ENCODE measurements at regions not wholly inside any gene's neighbourhood (a gene's known extent, or its start where the extent isn't known, plus 50 kb on each side); places are given as distances from the start of the nearest gene placed in this dataset.

DNA sequence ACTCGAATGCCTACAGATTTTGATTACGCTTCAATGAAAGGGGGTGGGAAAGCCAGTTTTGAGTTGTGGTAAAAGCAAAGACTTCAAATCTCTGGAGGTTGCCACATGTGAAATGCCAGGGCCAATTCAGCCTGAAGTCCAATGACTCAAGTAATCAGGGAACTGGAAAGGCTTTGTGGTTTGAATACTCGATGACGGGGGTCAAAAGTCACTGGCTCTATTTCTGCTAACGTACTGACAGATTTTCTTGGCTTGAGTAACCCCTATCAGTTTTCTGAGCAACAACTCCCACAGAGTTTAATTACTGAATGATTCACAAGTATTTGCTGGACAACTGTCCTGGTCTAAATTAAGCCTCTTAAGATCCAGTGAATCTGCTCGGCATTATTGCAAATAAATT is 152.2 kb downstream of the SIPA1L2 start:
- DNase-seq (ENCODE audit: low read depth in 3 of 3) = no peak

DNA sequence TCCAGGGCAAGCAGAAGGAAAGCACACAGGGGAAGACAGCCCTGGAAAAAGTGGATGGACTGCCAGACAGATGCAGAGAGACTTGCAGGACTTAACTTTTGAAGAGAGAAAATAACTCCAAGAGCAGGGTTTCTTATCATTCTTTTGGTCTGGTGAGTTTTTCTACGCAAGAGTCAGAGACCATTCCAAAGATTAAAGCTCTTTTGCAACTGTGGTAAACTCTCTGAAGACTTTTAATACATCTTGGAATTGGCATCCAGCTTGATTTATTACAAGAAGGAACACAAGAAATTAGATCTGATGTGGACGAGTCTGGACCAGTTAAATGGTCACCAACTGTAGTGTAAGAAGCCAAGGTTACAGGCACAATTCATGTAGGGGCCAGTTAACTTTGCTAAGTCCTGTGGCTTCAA is 153.4 kb downstream of the SIPA1L2 start:
- no peak for DNase-seq (ENCODE audit: low read depth in 3 of 3)

DNA sequence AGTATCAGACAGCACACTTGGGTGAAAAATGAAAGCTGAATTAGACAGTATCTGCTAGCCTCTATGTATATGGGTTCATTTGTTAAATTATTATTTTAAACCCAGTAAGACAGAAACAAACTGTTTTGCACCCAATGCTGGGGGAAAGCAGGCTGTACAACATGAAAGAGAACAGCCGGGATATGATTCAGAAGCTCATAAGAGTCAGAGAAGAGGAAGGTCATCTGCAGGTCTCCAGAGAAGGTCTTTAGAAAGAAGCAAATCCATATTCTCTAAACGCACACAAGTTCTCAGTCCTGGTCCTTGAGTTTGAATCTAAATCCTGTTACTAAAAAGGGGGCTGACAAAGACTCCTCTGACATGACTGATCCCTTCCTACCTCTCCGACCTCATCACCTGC is 155.1 kb downstream of the SIPA1L2 start:
- DNase-seq (ENCODE audit: low read depth in 3 of 3) = no peak

DNA sequence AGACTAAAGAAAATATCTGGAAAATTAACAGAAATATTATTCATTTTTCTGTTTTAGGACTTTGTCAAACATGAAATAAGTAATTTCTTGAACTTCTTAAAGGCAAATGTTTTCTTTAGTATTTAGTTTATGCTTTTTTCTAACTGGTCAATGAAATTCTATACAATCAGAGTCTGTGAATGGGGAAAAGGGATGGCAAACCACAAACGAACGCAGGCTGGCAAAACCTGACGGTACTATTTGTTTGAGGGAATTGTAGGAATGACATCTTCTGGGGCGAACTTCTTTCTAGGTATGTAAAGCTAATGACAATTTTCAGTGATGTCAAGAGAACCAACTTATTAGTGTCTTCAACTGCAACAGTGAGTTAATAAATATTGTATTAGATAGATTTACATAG is 156.0 kb downstream of the SIPA1L2 start:
- no peak for DNase-seq (ENCODE audit: low read depth in 3 of 3)

DNA sequence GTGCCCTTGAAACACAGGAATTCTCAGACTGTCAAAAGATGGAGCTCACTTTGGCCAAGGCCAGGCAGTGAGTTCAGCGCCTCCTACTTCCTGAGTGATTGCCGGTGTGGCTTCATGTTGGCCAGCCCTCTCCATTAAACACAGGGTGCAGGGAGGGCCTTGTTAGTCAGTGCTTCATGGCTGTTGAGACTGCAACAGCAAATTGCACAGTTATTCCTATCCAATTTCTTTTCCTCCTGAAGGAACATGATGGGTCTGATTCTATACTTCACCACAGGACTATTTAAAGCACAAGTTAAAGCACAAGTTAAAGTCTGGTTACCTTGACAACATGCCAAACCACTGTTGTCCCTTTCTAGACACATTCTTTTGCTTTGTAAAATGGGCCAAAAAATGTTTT is 156.6 kb downstream of the SIPA1L2 start:
- DNase-seq (ENCODE audit: low read depth in 3 of 3) = no peak

DNA sequence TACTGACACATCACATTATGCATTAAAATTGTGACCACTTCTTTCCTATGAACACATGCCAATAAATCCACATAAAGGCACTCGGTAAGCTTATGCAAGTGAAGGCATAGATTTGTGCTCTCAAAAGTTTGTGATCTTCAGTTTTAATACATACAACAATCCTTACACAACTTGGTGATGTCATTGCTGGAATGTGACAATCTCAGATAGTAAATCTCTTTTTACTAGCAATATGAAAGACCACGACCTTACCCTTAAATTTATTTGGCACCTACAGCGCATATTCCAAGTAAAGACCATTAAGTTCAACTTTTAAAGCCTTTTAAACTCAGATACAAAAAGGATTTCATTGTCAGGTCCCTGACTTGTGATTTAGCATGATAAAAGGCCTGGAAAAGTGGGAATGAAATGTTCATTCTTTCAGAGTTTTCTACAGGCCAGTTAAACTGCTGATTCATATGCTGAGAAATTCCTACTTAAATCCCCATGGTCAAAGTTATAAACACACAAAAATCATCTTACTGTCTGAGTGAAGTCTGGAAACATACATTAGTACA is 157.4 kb downstream of the SIPA1L2 start:
- DNase-seq (ENCODE audit: low read depth in 3 of 3) = no peak

DNA sequence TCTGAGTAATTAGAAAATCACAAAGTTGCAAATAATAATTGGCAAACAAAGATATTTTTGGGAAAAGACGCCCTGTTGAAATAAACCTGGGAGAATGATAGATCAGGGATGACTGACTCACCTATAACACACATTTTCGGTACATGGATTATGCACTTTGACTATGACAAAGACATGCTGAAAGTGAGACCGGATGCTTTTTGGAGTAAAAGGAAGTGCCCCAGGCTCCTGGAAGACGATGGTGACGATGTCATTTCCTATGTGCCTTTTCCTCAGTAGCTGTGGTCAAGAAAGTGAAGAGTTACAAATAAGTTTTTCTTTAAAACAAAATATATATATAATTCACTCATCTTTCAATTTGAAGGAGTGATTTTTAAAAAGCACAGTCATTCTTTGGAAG is 158.7 kb downstream of the SIPA1L2 start:
- no peak for DNase-seq (ENCODE audit: low read depth in 3 of 3)

DNA sequence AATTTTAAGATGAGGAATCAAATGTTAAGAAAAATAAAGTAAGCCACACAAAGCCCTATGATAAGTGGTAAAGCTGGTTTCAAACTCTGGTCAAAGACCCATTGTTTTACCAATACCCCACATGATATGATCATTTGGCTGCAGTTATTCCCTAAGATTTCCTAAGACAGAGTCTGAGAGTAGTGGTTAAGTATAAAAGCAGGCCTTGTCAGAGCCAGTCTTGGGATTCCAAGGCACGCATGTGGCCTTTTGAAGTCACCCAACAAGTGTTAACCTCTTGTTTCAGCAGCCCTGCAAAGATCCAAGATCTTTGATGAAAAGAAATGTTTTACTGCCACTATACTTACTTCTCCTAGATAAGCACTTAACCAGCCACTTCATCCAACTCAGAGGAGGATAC is 159.2 kb downstream of the SIPA1L2 start:
- DNase-seq (ENCODE audit: low read depth in 3 of 3) = no peak

DNA sequence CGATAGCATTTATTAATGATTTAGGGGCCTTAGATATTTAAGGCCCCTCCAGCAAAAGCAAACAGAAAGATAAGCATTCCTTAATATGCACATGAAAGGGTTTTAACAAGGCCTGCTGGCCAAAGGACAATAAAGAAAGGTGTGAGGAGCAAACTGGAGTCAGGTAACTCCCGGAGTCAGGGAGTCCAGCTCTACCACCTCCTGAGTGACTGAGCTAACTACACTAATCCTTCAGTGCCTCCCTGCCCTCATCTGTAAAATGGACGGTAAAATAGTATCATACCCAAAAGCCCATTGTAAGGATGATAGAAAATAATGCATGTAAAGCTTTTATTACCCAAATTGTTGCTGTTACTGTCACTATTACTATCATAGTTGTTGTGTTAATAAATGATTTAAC is 161.7 kb downstream of the SIPA1L2 start:
- DNase-seq (ENCODE audit: low read depth in 3 of 3) = no peak

DNA sequence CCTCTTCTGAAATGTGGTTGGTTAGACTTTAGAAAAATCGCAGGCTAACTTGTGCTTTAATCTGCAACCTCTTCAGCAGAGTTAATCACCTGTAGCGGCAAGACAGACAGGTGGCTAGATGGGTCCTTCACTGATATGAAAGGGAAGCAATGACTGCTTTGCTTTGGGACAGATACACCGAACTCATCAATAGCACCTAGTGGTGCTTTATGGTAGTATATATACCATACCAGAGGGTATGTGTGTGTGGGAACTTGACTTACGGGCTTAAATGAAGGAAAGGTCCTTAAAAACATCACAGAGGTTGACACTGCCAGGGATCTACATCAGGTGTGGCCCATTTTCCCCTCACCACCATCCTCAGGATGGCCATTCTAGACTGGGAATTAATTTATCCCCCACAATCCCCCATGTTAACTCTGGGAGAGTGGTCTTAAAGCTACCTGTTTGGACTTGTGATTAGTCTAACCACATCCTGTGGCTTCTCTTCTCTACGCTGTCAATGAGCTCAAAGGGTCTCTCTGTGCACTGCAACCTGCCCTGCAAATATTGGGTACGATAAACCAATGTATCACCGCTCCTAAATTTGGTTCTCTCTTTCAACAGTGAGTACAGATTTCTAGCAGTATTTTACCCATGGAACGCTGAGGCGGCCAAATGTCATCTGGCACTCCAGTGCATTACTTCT is 162.7 kb downstream of the SIPA1L2 start:
- DNase-seq (ENCODE audit: low read depth in 3 of 3) = no peak

DNA sequence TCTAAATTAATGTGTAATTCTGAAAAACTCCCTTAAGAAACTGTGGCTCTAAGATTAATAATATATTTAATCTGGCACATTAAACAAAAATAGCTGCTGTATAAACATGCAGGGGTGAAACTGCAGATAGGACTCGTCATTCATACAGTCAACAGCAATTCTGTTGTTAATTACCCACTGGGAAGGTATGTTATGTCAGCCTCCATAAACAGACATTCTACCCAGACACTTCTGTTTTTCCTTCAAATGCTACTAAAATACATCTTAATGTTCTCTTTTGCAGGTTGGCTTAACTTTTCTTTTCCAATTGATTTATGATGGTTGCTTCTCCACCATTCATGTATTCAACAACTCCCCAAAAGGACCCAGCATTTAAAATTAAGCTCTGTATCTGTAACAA is 165.6 kb downstream of the SIPA1L2 start:
- no peak for DNase-seq (ENCODE audit: low read depth in 3 of 3)

DNA sequence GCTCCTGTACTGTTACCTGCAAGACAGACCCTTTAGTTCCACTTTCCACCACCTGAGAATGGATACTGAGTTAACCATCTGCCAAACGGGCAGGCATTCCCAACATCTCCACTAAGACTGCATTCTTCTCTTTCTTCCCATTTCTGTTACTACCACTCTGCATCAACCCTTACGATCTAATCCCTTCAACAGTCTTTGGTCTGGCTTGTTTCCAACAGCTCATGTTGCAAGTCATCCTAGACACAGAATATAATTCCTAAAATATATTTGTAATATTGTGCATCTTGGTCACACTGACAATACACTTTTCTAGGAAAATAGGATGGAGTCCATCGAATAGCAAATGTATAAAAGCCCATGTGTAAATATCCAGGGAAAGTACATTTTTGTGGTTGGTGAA is 166.7 kb downstream of the SIPA1L2 start:
- DNase-seq (ENCODE audit: low read depth in 3 of 3) = no peak

DNA sequence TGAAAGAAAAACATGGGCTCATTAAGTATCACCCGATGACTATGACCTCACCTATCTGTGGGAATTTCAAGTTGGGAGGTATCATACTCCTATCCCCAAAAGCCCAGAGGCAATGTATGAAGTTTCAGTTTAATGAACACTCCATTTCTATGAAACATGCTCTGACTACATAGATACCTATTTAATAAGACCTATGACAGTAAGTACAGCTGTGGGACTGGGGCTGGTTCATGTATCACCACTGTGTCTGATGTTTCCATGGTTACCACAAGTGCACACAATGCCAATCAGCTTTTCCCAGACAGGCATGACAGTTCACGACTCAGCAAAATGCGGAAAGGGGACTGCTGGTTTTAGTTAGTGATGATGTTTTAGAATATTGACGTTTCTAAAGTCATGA is 167.7 kb downstream of the SIPA1L2 start:
- DNase-seq (ENCODE audit: low read depth in 3 of 3) = no peak

DNA sequence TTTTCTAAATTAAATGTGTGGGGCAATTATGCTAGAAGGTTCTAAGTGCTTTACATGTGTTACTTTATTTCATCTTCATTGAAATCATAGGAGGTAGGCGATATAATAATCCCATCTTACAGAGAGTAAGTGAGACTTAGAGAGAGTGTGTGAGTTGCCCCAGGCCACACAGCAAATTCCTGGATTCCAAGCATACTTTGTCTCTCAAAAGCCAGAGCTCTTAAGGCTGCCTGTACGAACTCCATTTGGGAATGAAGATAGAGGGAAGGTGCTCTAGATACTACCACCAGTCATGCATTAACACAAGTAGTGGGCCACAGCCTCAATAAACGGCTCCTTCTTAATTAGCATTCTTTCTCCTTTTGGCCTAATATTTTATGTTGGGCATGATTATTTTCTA is 170.1 kb downstream of the SIPA1L2 start:
- no peak for DNase-seq (ENCODE audit: low read depth in 3 of 3)

DNA sequence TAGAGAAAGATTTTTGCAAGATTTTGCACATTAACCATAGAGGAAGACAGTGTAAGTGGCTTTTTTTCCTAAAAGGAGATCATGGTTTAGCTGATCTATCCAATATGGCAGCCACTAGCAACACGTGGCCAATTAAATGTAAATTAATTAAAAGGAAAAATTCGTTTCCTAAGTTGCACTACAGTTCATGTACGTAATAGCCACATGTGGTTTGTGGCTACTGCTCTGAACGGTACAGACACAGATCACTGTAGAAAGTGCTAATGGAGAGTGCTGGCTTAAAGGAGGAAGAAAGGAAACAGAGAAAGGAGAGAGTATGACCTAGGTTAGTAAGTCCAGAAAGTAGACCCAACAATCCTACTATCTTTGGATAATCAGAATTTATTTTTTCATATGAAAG is 170.8 kb downstream of the SIPA1L2 start:
- DNase-seq (ENCODE audit: low read depth in 3 of 3) = no peak

DNA sequence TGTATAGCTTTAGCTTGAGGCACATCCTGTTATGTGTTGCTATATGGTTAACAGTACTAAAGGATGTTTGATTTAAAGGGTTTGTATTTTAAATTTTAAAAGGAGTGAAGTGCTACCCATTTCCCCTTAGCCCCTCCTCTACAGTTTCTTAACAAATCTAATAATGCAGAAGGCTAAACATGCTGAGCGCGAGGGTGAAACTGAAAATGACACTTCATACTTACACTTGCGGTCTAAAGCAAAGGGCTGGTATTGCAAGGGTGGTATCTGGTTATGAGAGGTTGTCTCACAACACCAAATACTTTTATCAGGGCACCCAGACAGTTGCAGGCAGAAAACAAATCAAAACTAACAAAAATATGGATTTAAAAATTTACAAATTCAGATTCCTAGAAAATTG is 172.3 kb downstream of the SIPA1L2 start:
- DNase-seq (ENCODE audit: low read depth in 3 of 3) = no peak

DNA sequence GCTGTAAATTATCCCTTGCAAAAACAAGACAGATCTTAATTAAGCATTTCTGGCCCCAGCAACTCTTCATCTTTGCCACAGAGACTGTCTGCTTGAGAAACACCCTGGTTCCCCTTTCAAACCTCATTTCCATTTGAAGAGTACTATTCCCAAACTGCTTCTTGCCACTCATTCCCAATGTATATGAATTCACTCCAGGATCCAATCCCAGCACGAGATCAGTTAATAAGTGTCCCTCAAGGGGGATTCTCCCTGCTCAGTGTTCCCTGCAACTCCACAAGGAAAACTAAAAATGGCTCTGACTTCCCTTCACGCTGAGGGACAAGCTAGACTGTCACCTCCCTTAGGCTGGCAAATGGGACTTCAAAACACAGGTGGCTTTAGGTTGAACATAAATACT is 173.2 kb downstream of the SIPA1L2 start:
- DNase-seq (ENCODE audit: low read depth in 3 of 3) = no peak

DNA sequence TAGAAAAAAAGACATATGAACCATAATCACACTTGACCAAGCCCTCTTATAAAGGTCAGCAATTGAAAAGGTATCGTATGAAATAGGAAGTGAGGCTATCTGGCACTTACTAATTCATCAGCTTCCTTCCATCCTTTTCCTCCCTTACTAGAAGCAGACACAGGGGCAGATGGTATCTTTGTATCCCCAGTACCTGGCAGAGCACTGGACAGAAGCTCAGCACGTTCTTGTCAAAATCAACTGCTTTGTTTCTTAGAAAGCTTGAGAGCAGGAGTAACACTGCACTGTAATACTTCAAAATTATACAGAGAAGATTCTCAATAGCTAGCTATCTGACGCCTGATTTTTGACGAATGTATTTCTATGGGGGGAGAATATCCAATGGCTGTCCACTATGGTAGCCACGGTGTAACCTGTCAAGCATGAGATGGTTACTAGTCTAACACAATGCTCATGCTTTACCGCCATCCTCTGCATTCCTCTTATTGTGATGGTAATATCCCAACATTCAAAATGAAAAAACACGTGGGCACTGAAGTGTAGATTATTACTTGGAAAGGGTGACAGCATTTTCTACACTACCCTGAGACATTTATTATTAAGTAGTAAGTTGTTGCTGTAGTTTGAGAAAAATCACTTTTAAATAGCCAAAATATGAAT is 175.6 kb downstream of the SIPA1L2 start:
- DNase-seq (ENCODE audit: low read depth in 3 of 3) = no peak

DNA sequence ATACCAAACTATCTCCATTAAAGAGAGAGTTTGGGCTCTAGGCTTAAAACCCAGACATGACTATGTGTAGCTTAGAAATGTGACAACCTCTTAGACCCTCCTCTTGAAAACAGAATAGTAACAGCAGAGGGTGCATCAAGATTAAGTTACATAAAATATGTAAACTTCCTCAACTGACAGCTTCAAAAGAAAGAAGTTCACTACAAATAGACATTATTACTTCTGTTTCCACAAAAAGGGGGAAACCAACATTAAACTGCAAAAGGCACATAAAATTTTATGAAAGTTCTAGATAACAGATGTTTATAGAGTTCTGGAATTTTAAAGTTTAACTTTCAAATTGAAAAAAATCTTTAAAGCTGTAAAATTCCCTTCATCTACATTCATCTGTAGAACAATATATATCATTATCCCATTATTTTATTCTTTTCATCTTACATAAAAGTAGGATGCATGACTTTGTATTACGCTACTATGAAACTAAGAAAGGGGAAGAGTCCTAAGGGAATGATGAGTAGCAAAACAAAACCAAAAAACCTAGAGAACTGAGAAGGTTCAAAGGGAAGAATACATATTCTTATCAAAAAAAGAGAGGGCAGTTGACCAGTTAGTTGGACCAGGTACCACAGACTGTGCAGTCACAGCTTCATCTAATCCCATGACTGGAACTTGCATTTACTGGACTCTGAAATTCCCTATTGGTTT is 177.0 kb downstream of the SIPA1L2 start:
- DNase-seq (ENCODE audit: low read depth in 3 of 3) = no peak

DNA sequence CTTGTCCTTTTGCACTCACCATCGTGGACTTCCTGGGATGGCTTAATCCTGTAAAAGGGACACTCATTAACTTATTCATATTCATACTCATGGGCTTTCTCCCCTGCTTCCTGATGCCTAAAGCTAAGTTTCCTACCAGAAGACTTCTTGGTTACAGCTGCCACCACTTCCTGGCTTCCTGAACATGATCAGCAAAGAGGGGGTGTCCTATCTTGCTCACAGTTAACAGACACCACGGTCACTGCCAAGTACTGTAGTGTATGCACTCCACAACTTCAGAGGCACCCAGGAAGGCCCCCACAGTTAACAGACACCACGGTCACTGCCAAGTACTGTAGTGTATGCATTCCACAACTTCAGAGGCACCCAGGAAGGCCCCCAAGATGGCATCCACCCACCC is 177.8 kb downstream of the SIPA1L2 start:
- DNase-seq (ENCODE audit: low read depth in 3 of 3) = no peak

DNA sequence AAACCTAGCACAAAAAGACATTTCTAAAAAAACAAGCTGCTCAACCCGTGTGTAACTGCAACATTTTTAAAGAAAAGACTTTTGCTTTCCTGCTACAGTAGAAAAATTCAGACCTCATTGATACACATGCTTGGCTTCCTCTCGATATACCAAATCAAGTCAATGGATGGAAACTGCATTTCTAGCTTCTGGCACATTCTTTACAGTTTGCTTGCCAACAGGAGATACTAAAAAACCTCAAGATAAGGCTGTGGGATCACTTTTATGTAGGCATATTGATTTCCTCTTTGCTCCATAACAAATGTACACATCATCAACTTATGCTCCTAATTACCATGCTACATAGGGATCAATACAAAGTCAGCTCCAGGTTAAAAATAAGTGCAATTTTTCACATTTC is 178.4 kb downstream of the SIPA1L2 start:
- no peak for DNase-seq (ENCODE audit: low read depth in 3 of 3)

DNA sequence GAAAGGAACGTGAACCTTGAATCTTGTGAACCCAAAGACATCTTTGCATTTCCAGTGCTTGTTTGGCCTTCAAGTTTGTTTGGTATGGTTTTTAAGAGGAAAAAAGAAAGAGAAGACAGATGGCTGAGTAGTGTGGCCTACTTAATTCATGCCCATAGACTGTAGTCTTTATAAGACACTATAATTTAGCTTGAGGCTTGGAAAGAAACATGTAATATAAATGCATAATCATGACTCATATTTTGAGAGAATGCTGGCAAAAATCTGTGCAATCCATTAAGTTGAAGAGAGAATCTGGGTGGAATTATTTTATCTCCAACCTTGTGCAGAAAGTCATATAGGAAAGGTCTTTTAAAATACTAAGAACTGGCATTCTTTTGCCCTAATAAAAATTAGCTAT is 179.3 kb downstream of the SIPA1L2 start:
- no peak for DNase-seq (ENCODE audit: low read depth in 3 of 3)

DNA sequence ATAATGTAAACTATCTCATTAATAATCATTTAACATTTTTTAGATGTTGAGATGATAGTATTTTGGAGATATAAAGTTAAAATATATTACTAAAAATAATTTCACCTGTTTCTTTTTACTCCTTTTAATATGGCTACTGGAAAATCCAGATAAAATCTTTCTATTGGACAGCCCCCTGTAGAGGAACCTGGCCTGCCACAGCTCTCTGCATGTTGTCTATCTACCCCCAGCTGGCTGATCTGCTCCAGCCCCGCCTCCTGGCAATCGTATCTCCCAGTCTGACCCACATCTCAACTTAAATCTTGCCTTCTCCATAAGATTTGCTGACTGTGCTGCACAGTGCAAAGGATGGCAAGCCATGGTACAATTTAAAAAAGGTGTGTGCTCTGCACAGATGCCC is 182.8 kb downstream of the SIPA1L2 start:
- no peak for DNase-seq (ENCODE audit: low read depth in 3 of 3)

Data from stimulated activated CD4-positive, alpha-beta T cell treated with anti-CD3 and anti-CD28 coated beads, TNF-alpha, amount 100 ng/mL, for 48 hours (primary cell).